Putamen (tissue), 1 donor: ENCODE measurements at regions not wholly inside any gene's neighbourhood (a gene's known extent, or its start where the extent isn't known, plus 50 kb on each side); places are given as distances from the start of the nearest gene placed in this dataset.
"Not testable (repeated sequence)": the region's sequence is repeated elsewhere in the genome, so short reads cannot be mapped to it uniquely, and the experiment has no call there.

Experiments
- DNase-seq: peaks from one replicate; pipeline ENCODE4 v3.0.0-alpha.2; 2016; ENCODE audit warnings: low spot score

DNA sequence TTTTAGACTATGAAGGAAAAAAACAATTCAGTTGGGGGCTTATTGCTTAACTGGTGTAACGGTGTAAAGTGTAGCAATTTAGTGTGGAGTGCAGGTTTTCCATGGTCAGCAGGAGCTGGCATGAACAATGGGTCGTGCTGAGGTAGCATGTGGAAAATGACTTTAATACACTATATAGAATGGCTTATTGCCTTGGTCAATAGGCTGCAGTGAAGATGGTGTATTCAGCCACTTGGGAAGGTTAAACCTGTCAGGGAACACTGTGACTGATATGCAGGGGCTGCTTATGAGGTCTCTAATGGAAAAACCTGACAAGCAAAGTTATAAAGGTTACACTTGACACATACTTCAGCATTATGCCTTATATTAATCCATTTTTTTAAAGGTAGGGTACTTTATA is 764.7 kb upstream of the ARRDC3 start:
- no peak for DNase-seq

- no peak for DNase-seq
These were observed 764.1 kb upstream of the ARRDC3 start for GRCh38 chr5:92147266-92147665.

DNA sequence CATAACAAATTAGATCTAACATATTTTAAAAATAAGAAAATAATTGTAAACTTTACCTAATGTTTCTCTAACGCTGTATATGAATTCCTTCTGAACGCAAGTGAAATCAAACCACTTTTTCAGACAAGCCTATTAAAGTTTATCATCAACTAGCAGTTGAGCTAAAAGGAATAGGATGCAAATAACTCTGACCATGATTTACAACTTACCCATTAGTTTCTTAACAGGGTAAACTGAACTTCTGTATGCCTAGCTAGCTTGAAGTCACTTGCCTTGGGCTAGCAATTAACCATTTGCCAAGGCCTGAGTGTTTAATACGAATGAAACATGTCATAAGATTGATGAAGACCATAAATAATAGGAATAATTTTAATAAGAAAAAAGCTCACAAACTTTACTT is 762.7 kb upstream of the ARRDC3 start:
- DNase-seq = no peak

DNA sequence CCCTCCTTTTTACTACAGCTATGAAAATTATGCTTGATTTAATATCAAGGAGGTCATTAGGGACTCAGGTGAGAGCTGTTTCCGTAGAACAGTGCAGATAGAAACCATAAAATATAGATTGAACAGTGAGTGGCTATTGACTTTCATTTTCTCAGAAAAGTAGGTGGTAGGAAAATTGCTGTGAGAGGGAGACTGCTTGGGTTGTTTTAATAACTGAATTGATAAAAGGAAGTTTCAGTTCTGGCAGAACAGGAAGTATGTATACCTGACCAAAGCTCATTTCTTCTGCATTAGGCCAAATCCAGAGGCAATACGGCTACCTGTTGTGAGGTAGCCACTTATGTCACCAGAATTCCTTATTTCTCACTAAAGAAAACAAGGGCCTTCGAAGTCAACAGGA is 761.7 kb upstream of the ARRDC3 start:
- DNase-seq = no peak

DNA sequence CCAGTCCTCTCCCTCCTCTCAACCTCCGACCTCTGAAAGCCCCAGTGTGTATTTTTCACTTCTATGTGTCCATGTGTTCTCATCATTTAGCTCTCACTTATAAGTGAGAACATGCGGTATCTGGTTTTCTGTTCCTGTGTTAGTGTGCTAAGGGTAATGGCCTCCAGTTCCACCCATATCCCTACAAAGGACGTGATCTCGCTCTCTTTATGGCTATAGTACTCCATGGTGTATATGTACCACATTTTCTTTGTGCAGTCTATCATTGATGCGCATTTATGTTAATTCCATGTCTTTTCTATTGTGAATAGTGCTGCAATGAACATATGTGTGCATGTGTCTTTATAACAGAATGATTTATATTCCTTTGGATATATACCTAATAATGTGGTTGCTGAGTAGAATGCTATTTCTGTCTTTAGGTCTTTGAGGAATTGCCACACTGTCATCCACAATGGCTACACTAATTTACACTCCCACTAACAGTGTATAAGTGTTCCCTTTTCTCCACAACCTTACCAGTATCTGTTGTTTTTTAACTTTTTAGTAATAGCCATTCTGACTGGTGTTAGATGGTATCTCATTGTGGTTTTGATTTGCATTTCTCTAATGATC is 749.3 kb upstream of the ARRDC3 start:
- not testable (repeated sequence) for DNase-seq

- no peak for DNase-seq
These were observed 743.1 kb upstream of the ARRDC3 start for GRCh38 chr5:92126182-92126581.

GRCh38 chr5:92119110-92119509 is 736.0 kb upstream of the ARRDC3 start:
- no peak for DNase-seq

GRCh38 chr5:92106808-92107207 is 723.7 kb upstream of the ARRDC3 start:
- no peak for DNase-seq

GRCh38 chr5:92104126-92104525 is 721.0 kb upstream of the ARRDC3 start:
- DNase-seq = no peak

DNA sequence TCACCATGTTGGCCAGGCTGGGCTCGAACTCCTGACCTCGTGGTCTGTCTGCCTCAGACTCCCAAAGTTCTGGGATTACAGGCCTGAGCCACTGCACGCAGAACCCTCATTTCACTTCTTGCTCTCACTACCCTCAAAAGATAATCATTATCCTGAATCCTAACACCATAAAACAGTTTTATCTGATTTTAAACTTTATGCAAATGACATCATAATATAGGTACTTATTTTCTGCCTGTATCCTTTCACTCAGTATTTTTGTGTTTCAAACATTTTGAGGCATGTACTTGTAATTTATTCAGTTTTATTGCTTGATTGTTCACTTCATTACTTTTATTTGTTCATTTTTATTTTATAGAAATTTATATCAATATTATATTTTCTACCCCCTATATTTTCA is 719.2 kb upstream of the ARRDC3 start:
- DNase-seq = no peak

DNA sequence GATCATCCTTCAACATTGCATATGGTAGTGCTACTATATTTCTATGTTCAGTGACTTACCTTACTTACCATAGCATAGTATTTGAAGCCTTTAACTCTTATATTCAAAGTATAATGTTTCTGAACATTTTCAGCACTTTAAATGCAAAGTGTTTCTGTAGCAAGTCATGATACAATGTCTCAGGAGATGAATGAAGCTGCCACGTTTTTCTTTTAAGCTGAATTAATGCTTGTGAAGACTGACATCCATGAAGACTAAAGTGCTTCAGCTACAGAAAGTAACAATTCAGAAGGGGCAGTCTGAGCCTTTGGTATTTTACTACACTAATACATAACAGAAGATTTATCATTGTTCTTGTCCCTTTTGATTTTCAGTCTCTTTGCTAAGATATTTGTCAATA is 709.1 kb upstream of the ARRDC3 start:
- no peak for DNase-seq

GRCh38 chr5:92086059-92086811 is 703.1 kb upstream of the ARRDC3 start:
- no peak for DNase-seq

- no peak for DNase-seq
These were observed 699.0 kb upstream of the ARRDC3 start for GRCh38 chr5:92081958-92082712.

DNA sequence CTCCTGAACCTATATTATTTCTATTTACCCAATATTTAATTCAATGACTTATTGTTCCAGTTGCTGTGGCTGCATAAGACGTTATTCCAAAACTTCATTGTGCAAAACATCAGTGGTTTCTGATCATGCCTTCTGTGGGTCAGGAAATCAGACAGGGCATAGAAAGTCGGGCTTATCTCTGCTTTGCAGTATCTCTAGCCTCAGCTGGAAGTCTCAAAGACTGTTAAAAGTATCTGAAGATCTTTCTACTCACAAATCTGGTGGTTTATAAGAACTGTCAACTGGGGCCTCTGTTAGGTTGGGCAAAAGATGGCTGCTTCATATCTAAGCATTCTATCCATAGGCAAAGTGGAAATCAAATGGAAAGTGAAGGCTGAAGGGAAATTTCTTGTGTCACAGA is 687.7 kb upstream of the ARRDC3 start:
- DNase-seq = no peak

GRCh38 chr5:92064993-92065392 is 681.9 kb upstream of the ARRDC3 start:
- no peak for DNase-seq

DNA sequence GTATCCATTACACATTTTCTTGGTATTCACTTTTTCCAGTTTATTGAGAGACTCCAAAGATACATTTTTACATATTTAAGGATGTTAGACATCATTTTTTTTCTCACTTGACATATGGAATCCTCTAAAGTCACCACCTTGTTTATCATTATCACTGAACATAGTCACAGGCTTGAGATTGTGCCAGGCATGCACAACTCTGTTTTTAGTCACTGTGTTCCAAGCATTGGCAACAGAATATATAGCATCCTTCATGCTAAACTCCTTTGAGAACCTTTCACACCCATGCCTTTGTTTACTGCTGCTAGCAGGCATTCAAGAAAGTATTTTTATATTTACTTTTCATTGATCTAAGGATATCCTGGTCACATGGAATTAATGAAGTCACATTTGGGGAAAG is 668.6 kb upstream of the ARRDC3 start:
- DNase-seq = no peak

- DNase-seq = no peak
These were observed 667.9 kb upstream of the ARRDC3 start for GRCh38 chr5:92050970-92051369.

- DNase-seq = no peak
These were observed 659.0 kb upstream of the ARRDC3 start for GRCh38 chr5:92041911-92042660.

DNA sequence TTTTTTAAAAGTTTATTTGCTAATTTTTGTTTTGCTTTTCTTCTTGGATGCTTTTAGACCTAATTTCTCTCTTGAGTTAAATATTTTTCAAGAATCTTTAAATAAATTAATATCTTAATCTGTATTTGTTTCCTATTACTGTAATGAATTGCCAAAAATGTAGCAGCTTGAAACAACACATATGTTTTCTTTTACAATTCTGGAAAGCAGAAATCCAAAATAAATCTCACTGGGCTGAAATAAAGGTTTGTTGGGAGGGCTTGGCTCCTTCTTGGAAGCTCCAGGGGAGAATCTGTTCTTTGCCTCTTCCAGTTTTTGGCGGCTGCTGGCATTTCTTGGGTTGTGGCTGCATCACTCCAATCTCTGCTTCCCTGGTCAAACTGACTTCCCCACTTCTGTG is 658.1 kb upstream of the ARRDC3 start:
- no peak for DNase-seq

DNA sequence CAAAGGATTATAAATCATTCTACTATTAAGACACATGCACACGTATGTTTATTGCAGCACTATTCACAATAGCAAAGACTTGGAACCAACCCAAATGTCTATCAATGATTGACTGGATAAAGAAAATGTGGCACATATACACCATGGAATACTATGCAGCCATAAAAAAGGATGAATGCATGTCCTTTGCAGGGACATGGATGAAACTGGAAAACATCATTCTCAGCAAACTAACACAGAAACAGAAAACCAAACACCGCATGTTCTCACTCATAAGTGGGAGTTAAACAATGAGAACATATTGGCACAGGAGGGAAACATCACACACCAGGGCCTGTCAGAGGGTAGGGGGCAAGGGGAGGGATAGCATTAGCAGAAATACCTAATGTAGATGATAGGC is 646.7 kb upstream of the ARRDC3 start:
- DNase-seq = not testable (repeated sequence)

DNA sequence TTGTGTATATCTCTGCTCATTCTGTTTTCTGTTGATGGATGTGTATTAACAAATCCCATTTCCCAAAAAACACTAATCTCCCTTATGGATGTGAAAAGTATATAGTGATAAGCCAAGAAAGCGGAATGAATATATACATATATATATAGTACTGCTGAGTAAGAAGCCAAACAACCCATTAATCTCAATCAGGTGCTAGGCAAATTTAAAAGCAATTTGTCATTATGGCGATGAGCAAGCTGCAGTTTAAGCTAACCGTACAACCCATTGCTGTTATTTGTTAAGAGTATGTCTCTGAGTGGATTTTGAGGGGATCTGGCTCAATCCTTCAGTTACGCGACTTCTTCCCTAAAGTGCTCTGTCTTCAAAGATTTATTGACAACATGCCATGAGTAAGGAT is 640.4 kb upstream of the ARRDC3 start:
- DNase-seq = no peak

GRCh38 chr5:92023141-92023471 is 640.0 kb upstream of the ARRDC3 start:
- no peak for DNase-seq
